ENCODE measurements at regions not wholly inside any gene's neighbourhood (a gene's known extent, or its start where the extent isn't known, plus 50 kb on each side); places are given as distances from the start of the nearest gene placed in this dataset.

- no peak for TF ChIP-seq POLR2A (IDR thresholded peaks at IDR 0.05)
- no peak for TF ChIP-seq CTCF (IDR thresholded peaks at IDR 0.05)
Measured at GRCh38 chr20:22352019-22352418, 232.4 kb downstream of the FOXA2 start.

Data from body of pancreas (tissue), 4 donors.